HG03558 (cell line): ENCODE measurements at regions not wholly inside any gene's neighbourhood (a gene's known extent, or its start where the extent isn't known, plus 50 kb on each side); places are given as distances from the start of the nearest gene placed in this dataset.
A peak's percentile ranks its signal among the peaks of the same experiment; 100 is the strongest.
"Not testable (repeated sequence)": the region's sequence is repeated elsewhere in the genome, so short reads cannot be mapped to it uniquely, and the experiment has no call there.

Experiments used
- ATAC-seq: cut with Tn5 transposase; IDR thresholded peaks from one replicate; pipeline ENCODE4 v1.9.1; 2021; ENCODE audit warnings: moderate number of reproducible peaks; ENCODE audit not compliant: unreplicated experiment; ENCODE audit errors: extremely low read depth

- peak; percentile 79 for ATAC-seq
Measured at GRCh38 chr1:146307632-146308031, 78.8 kb upstream of the NOTCH2NLA start.

DNA sequence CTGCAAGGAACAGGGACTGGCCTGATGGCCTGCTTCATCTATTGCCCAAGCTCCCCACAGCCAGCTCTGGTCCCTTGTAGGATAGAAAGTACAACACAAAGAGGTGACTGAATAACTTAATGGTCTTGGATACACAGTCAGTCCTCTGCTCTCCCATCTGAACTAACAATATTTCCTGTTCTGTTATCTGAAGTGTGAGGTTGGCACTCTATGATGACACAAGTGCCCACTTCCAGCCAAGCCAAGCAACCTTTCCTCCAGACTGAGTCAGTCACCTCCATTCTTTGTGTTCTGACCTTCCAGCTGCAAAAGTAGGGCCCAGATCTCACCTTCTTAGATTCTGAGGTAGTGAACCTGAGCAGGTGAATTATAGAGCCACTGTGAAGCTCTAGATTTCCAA, 77.8 kb upstream of the NOTCH2NLA start:
- ATAC-seq: not testable (repeated sequence)

GRCh38 chr1:146305442-146305841, 76.6 kb upstream of the NOTCH2NLA start:
- not testable (repeated sequence) for ATAC-seq

- not testable (repeated sequence) for ATAC-seq
Measured at GRCh38 chr1:146298575-146298897, 69.7 kb upstream of the NOTCH2NLA start.

- ATAC-seq: not testable (repeated sequence)
Measured at GRCh38 chr1:146297781-146298574, 69.2 kb upstream of the NOTCH2NLA start.

DNA sequence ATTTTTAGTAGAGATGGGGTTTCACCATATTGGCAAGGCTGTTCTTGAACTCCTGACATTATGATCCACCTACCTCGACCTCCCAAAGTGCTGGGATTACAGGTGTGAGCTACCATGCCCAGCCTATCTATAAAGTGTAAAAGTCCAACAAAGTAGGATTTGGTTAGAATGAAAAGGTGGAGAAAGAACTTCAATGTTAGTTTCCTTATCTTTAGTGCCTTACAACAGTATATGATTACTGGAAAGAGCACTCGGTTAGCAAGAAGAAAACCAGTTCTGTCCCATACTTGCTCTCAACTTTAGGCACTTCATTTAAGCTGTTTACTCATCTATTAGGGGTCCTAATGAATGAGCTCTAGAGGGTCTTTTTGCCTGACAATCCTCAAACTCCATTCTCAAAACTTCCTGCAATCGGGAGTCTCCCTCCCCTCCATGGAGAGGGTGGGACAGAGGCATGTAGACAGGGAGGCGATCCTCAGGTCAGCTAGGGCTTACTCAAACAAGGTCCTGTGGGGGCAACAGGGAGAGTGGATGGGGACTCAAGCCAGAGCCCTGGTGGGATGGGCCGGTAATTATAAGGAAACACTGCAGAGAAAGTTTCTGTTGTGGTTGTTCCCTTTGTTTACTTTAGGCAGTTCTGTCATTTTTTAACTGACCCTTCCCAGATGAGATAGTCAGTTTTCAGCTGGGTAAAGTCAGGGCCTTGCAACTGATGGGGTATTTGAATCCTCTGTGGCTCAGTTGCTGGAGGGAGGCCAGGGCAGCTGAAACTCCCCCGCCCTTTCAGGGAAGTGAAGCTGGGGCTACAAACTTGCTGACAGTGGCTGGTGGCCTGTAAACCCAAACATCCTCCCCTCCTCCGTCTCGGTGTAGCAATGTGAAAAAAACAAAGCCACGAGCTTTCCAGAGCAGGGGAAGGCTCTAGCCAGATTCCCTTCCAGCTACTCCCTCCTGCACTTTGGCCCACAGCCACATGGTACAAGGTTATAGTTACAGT, 64.4 kb upstream of the NOTCH2NLA start:
- not testable (repeated sequence) for ATAC-seq

DNA sequence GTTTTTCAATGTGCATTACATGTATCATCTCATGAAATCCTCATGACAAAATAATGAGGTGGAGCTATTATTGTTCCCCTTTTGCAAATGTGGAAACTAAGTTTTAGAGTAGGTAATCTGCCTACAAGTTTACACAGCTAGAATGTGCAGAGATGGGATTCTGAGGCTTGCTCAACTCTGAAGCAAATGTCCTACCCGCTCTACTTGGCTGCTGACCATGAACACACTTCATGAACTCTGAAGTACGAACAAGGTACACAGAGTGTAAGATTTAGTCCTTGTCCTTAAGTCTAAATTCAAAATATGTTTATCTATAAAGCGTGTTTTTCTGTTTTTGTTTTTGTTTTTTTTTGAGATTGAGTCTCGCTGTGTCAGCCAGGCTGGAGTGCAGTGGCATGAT, 63.6 kb upstream of the NOTCH2NLA start:
- not testable (repeated sequence) for ATAC-seq

DNA sequence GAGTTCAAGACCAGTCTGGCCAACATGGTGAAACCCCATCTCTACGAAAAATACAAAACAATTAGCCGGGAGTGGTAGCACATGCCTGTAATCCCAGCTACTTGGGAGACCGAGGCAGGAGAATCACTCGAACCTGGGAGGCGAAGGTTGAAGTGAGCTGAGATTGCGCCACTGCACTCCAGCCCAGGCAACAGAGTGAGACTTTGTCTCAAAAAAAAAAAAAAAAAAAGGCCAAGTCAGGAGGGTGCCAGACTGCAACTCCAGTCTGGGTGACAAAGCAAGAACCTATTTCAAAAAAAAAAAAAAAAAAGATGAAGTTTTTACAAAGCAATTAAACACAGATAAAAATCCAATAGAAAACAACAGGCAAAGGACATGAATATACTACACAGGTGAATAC, 59.1 kb upstream of the NOTCH2NLA start:
- ATAC-seq: not testable (repeated sequence)

DNA sequence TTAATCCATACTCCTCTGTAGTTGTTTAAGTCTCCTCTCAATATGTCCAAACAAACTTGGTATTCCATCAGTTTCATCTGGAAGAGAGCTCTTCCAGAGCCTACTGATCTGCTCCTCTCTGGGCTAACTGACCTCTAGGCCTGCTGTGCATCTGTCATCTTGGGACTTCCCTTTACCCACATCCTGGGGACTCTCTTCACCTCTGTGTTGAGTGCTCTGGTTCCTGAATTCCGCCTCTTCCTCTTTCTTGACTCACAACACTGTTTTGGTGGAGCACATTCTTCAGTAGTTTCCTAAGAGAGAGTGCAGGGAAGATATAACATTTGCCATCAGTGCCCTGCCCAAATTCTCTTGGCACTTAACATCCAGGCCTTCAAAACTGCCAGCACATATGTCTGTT, 55.9 kb upstream of the NOTCH2NLA start:
- not testable (repeated sequence) for ATAC-seq

DNA sequence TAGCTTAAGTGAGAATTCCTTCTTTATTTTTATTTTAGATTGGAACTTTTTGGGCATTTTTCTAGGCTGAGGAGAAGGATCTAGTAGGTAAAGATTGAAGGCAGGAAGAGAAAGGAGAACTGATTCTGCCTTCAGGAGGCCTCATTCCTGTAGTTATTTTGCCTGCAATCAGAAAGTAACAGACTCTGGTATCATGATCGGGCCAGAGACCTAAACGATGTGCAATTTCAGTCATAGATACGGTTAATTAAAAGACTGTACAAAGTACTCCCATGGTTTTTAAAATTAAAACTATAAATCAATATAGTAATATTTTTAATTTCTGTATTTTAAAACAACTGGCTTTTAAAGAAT, 54.7 kb upstream of the NOTCH2NLA start:
- not testable (repeated sequence) for ATAC-seq

GRCh38 chr1:146282807-146283526, 54.1 kb upstream of the NOTCH2NLA start:
- ATAC-seq: peak; percentile 61

GRCh38 chr1:146281522-146281921, 52.7 kb upstream of the NOTCH2NLA start:
- not testable (repeated sequence) for ATAC-seq

GRCh38 chr1:146278758-146279157, 49.9 kb upstream of the NOTCH2NLA start:
- ATAC-seq: not testable (repeated sequence)
